Suppressor macrophage treated with lipopolysaccharide for 4 hours (primary cell): ENCODE measurements at regions not wholly inside any gene's neighbourhood (a gene's known extent, or its start where the extent isn't known, plus 50 kb on each side); places are given as distances from the start of the nearest gene placed in this dataset.
A peak's percentile ranks its signal among the peaks of the same experiment; 100 is the strongest.

Source experiments
- DNase-seq: peaks from one replicate; pipeline ENCODE4 v3.0.0-alpha.2; 2020

DNA sequence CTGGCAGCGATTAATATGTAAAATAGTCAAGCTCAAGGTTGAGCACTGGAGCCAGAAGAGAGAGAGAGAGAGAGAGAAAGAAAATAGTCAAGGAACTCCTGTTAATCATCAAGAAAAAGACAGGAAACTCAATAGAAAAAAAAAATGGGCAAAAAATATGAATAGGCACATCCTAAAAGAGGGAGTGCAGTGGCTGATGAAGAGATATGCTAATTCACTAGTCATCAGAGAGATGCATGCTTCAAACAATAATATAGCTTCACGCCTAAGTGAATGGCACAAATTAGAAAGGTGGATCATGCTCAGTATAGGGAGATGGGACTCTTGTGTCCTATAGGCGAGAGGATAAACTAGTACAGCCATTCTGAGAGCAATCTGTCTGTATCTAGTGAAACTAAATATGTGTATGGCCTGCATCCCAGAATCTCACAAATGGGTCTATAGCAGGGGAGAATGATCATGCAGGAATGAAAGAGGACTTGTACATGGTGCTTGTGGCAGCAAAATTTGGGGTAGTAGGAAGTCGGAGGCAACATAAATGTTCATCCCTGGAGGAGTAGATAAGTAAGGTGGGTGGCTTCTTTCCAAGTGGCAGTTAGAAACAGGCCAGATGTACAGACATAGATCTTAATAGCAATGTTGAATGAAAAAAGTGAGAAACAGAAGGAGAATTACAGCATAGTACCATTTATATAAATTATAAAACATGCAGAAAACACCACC lies 176.8 kb downstream of the VEGFA start:
- DNase-seq, result no peak

DNA sequence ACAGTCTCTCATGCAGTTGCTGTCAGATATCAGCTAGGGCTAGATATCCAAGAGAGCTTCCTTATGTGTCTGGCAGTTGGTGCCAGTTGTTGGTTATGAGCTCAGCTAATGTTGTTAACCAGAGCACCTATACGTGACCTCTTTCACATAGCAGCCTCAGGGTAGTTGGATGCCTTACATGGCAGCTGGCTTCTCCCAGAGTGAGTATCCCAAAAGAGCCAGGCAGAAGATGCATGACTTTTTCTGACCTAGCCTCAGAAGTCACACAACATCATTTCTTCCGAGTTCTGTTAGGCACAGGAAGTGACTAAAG lies 175.7 kb downstream of the VEGFA start:
- DNase-seq, result no peak

DNA sequence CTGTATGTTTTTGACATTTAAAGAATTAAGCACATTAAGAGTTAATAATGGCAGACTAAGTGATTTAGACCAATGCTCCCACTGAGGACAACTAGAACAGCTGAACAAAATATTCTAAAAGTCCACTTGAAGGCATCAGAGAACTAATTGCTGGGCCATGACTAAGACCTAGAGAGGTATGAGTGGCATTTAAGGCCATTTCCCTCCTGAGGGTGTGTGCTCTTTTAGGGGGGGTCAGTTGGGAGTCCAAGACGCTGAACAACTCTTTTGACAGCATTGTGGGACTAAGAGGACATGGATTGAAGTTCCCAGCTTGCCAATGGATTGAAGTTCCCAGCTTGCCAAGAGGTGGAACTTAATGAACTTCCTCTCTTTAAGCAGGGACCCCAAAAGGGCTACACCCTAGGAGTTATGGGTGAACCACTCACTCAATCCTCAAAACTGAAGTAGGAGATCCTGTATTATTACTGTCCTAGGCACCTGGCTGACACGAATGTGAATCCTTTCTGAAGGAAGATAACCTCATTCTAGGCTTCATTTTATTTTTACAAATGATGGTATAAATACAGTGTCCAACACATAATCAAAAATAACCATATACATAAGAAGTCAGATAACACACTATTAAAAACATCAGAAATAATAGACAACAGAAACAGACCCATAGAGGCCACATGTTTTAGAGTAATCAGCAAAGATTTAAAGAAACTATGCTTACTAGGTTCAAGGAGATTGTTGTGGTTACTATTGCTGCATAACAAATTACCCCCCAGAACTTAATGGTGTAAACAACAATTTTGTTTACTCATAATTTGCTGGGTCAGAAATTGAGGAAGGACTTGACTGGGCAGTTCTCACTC lies 175.1 kb downstream of the VEGFA start:
- DNase-seq, result no peak

DNA sequence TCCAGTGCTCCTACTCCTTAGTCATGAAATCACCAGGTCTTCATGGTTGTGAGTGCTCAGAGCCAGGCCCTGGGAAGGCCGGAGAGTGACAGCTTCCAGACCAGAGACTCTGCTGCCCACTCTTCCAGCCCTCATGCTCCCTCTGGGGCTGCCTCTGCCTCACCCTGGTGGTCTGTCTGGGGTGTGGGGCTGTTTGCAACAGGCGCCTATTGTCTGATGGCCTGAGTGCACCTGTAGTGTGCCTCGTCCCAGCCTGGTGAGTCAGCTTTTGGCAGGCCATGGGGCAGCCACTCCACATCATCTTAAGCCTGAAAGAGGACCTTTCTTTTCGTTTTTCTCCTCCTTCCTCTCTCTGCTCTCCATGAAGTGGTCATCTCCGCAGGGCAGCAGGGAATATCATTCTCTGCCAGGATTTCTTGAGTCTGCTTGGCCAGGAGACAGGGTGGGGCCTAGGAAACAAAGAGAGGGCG lies 173.8 kb downstream of the VEGFA start:
- DNase-seq, result no peak

DNA sequence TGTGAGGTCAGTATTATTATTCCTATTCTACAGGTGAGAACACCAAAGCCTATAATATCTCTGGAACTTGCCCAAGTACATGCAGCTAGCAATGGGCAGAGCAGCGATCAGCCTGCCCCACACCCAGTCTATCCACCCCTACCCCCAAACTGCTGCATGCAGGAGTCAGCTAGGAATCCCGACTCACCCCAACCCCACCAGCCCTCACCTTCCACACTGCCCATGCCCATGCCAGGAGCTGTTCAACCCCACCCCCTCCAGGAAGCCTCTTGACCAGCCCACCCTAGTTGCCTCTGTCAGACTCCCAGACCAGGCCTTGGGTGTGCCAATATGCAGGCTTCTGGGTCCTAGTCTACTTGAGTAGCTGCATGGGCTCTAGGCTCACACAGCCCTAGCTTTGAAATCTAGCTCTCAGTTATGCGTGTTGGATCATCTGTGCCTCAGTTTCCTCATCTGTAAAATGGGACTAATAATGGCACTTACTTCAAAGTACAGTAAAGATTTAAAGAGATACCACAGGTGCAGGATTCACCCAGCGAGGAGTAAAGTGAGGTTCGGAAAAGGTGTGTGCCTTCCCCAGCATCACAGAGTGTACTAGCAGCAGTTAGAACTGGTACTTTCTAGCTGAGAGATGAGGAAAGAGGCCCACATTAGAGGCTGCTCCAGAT lies 173.2 kb downstream of the VEGFA start:
- no peak for DNase-seq

DNA sequence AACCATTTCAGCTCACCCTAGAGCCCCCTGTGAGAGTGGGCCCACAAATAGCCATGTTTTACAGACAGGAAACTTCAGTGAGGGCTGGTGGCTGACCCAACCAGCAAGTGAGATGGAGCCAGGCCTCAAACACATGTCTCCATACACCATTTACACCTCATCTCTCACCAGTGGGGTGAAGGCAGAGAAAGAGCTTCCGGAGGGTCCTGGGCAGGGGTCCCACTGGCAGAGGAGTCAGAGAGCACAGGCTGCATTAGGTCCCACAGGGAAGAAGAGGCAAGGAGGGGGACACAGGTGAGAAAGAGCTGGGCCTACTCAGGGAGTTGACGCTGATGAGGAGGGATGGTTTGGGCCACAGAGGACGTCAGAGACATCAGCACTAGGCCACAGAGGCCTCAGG lies 172.6 kb downstream of the VEGFA start:
- no peak for DNase-seq

DNA sequence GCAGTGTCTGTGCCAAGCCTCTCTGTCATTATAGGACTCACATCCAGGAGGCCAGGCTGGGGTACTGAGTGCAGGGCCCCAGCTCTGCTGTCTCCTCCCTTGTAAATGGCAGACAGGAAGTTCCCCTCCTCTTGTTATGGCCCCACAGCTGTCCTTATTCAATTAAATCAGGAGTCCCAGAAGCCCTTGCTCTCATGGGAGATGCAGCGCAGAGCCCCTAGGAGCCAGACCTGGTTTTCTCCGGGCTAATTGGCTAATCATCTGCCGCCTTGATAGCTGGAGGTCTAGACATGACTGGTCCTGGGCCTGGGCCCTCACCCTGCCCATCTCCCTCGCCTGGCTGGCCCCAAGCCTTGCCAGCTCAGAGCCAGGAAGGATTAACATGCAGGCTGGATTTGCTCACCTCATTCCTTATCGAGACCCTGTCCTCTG lies 172.0 kb downstream of the VEGFA start:
- no peak for DNase-seq

DNA sequence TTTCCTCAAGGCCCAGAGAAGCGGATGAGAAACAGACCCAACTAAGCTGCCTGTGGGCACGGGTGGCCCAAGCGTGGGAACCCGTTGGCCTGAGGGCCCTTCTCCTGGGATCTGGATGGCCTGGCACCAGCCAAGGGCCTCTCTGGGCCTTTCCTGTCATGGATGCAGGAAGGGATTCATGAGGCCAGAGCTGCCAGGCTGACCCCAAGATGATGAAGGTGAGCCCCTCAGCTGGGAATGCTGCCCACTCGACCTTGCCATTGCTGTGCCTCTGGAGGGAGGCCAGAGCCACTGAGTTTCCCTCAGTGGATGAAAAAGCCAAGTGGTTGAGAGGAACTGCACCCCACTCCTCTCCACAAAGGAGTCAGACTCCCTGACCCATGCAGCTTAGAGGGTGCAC lies 171.2 kb downstream of the VEGFA start:
- DNase-seq, result no peak

DNA sequence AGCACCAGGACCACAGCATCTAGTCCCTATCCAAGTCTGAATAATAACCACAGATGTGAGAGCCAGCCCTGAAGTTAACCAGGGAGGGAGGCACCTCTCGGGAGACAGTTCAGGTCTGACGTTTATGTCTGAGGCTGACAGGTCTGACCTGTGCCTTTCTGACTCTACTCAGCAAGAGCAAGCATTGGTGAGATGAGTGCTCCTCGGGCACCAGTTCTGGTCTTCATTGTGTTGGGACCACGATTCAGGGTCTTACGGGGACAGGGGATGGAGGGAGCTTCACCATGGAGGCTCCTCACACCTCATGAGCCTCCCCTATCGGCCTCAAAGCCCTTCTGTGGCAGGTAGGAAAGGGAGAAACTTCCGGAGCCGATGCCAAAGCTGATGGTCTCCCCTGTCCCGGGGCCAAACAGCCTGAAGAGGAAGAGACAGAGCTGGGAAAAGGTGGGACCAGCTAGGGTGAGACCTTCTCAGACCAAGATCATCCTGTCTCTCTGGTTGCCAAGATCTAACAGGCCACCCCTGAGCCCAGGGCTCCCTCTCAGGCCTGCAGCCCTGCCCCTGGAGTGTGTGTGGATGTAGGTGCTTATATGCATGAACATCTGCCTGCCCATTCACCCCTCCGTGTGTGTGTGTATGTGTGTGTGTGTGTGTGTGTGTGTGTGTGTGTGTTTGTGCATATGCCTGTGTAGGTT lies 170.5 kb downstream of the VEGFA start:
- no peak for DNase-seq

DNA sequence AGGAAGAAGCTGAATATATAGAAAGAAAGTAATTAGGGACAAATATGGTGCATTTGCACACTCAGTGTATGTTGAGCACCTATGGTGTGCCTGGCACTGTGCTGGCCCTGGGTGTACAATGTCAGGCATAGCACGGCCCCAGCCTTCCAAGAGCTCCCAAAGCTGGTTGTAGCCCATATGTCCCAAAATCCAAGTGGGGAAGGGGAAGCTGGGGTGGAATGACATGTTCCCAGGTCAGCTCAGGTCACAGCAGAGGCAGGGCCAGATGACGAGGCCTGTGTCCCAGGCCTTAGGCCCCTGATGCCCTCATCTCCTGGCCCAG lies 170.0 kb downstream of the VEGFA start:
- DNase-seq, result no peak

DNA sequence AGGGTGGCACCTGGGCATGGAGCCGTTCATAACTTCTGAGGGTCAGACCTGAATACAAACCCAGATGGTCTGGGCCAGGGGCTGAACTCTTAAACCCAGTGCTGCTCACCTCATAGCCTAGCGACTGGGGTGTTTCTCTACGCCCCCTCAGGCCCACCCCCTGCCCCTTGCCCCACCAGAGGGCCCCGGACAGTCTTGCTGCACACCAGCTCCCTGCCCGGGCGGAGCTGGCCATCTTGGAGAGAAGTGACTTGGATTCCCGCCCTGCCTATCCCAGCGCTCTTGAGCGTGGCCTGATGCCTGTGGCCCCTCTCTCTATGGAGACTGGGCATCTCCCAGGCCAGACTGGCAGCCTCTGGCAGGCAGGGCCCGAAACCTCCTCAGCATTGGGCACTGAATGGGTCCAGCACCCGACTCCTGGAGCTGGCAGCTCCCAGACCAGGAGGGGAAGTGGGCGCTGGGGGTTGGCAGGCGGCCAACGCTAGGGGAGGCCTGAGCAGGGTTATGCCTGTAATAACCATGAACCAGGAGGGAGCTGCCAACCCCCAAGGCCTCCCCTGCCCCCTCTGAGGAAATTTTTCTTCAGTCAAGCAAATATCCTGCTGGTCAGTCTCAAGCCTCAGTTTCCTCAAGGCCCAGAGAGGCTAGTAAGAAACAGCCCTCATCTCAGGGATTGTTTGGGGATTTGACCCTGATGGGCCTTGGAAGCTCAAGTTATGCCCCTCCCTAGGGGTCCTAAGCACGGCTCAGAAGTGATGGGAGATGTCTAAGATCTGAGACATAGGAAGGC lies 169.5 kb downstream of the VEGFA start:
- DNase-seq, result no peak

DNA sequence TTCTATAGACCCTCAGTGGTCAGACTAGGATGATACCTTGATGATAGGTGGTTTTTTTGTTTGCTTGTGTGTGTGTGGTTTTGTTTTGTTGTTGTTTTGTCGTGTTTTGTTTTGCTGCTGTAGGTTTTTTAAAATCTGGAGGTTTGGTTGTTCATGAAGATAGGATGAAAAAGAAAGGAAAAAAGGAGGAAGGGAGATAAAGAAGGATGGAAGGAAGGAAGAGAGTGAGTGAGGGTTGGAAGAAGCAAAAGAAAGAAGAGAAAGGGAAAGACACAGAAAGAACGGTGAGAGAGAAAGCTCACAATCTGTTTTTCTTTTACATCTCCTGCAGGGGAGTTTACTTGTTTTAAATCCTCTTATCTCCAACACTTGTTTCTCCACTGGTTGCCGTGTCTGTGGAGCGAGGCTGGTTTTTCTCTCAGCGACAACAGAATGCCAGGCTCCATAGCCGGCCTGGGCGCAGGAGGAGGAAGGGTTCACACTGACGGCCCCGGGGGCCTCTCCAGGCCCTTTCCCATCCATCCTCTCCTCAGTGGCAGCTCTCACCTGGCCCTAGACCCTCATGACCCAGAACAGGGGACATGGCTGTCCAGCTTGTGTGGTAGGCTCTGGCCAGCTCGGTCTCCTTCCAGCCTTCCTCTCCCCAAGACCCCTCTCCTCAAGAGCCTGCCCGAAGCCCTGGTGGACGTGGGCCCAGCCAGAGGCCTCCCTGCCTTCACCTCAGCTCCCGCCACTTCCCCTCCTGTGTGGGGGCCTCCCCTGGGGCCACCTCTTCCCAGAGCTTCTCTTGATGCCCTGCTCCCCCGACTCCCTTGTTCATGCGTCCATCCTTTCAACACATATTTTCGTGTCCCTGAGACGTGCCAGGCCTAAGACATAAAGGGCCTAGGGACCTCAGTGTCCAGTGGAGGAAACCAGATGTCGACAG lies 168.4 kb downstream of the VEGFA start:
- DNase-seq, result no peak

DNA sequence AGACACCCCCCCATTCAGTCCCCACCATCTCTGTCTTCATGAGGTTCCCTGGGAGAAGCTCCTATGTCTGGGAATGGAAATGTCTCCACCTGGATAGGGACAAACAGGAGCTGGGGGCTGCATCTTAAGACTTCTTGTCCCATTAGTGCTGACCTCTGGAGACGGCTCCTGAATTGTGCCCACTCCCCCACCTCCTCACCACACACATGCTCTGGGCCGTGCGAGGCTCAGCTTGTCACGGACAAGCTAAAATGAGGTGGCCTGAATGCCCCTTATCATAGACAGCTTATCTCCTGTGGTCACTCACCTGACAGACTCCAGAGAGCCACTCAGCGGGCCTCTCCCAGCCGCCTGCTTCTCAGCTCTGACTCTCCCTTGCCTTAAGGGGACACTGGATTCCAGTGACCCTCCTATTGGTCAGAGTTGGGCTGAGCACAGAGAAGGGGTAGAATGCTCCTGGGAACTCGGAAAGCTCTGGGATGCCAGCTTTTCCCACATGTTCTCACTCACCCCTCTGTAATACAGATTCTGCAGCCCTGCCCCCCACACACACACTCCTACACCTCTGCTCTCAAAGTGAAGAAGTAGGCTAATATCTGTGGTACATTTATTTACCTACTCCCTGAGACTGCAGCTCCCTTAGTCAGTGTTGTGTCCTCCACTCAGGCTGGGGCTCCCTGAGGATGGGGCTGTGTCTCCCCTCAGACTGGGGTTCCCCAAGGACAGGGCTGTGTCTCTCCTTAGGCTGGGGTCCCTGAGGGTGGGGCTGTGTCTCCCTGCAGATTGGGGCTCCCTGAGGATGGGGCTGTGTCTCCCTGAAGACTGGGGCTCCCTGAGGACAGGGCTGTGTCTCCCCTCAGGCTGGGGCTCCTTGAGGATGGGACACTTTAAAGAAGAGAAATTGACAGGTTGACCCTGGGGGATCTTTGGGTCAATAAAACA lies 167.5 kb downstream of the VEGFA start:
- no peak for DNase-seq

DNA sequence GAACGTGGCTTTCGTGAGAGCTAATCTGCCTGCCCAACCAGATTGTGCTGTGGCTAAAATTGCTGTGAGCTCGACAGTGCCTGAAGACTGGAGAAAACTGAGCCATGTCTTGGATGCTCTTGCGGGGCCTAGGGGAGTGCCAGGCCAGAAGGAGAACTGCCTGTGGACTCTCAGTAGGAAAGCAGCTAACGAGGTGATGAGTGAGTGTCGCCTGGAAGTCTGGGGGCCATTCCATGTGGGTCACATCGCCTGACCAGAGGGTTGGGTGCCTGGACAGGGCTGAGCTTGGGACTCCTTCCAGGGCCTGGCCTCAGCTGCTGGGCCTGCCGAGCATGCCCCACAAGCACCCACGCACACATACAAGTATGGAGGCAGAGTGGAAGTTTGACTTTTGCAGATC lies 166.5 kb downstream of the VEGFA start:
- DNase-seq, result no peak

DNA sequence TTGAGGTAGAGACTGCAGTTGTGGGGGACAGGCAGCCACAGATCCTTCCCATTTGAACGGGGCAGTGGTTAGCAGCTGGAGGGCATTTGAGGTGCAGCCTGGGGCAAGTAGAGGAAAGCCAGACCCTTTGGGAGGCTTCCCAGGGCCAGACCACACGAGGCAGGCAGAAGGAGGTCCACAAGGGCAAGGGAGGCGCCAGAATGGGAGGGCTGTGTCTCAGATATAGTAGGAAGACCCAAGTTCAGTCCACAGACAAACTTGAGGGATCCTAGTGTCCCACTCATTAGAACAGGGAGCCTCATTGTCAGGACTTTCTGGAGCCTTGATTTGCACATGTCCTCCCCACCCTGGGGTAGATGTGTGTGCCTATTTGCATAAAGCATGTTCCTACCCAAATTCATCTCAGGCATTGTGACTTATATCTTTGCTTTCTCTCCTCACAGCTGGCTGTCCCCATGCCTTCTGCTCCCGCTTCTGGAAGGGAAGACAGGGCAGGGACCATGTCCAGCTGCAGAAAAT lies 166.0 kb downstream of the VEGFA start:
- no peak for DNase-seq

DNA sequence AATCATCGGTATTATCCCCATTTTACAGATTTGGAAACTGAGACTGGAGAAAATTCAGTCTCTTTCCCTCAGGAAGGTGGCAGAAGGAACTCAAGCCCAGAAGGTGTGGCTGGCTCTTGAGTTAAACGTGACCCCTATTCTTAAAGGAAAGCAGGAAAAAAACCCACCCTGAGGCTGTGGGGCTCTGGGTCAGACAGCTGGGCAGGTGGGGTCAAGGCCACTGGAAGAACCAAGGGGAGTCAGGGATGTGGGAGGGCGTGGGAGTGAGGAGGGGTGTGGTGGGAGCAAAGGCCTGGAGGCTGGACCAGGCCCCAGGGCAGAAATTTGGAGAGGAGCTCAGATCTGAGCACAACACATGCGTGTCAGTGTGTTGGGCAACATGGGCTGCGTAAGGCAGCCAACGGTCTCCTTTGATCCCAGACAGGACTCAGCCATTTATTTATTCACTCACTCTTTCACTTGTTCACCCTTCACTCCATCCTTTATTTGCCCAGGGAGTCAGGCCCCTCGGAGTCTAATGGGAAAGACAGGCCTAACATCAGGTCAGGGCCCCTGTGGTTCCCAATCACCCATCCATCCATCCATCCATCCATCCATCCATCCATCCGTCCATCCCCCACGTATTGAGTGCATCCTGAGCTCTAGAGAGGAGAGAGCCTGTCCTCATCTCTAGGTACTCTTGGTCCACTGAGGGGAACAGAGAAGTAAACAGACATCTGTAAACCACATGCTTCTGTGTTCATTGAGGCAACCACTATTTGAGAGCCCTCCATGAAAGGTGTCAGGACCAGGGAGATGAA lies 165.0 kb downstream of the VEGFA start:
- DNase-seq, result no peak

DNA sequence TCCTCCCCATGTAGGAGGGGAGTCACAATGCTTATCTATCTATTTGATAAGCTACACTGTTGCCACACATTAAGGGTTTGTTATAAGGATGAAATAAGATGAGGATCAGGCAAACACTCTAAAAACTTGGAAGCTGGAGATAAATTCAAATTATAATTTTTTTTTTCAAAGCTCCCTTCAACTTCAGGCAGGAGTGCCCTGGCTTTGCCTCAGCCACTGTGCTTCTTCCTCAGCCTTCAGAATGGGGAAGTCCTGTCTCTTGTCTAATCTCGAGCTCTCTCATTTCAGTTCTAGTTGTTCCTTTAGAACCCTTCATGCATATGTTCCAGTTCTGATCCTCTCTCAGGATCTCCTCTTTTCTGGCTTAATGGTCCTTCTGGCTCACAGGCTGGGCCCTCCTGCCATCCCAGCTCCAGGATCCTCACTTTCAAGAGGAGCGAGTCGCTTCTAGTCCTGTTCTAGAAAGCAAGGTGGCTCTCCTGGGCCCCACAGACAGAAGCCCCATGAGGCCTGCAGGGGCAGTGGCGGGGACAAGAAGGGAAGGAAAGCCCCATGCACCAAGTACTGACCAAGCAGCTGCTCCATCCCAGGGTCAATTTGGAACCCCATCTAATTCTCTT lies 164.3 kb downstream of the VEGFA start:
- peak; percentile 47 for DNase-seq

DNA sequence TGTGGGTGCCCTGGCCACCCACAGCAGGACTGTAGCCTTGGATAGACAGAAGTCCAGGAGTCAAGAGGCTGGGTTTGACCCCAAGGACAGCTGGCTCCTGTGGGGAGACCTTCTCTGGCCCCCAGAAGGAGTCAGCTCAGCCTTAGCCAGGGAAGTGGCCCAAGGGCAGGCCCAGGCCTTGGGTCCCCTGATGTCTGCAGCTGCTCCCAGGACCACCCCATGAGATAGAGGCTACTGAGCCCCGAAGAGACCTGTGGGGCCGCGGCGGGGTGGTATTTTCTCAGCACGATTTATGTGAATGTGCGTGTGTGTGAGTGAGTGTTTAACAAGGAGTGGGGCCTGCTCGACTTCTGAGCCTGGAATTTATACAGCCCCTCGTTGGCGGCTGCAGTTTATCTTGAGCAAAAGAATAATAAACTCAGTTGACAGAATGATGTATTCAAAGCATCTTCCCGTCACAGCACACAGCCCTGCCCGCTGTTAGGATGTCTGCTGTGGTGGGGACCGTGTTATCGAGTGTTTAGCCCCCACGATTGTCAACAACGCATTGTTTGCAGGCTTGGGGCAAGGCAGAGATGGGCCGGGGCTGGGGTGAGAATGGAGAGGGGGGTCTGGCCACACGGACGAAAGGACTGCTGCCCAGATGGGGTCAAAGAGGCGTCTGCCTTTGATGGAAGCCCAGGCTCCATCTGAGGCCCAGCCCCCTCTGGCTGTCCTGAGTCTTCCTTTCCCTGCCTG lies 163.3 kb downstream of the VEGFA start:
- DNase-seq, result no peak
